Kidney epithelial cell (primary cell): ENCODE measurements at regions not wholly inside any gene's neighbourhood (a gene's known extent, or its start where the extent isn't known, plus 50 kb on each side); places are given as distances from the start of the nearest gene placed in this dataset.

Source experiments
- DNase-seq: peaks from one replicate; pipeline ENCODE4 v3.0.0-alpha.2; 2010; ENCODE audit warnings: low read depth
- H3K27me3 ChIP-seq: 2 replicates; pipeline ENCODE4 v1.6.0; 2011; ENCODE audit warnings: low read length; ENCODE audit not compliant: control insufficient read depth, insufficient read depth
- H3K36me3 ChIP-seq: 2 replicates; pipeline ENCODE4 v1.5.1; 2011; ENCODE audit warnings: low read length; ENCODE audit not compliant: control insufficient read depth, insufficient read depth
- H3K4me3 ChIP-seq: 2 replicates; pipeline ENCODE4 v1.5.1; 2011; ENCODE audit warnings: low read depth, mild to moderate bottlenecking, control low read depth, low read length
- CTCF ChIP-seq: IDR thresholded peaks from 2 replicates; pipeline ENCODE4 v1.5.1; 2011; ENCODE audit warnings: mild to moderate bottlenecking, moderate library complexity, low read length, control low read depth, inconsistent platforms; ENCODE audit not compliant: insufficient read depth, poor library complexity, severe bottlenecking

GRCh38 chr1:216884614-216885229 is 161.5 kb upstream of the ESRRG start:
- no peak for DNase-seq
- Histone ChIP-seq H3K27me3 (no peaks in the 10 kb centered on the region), H3K36me3 (no peaks in the 10 kb centered on the region), H3K4me3 (no peak overlapping the region)
- no peak for TF ChIP-seq CTCF

- Histone ChIP-seq H3K36me3 (no peaks in the 10 kb centered on the region), H3K27me3 (no peaks in the 10 kb centered on the region), H3K4me3 (no peak overlapping the region)
- DNase-seq, result no peak
- no peak for TF ChIP-seq CTCF
Observed at GRCh38 chr1:216883518-216883917, 160.3 kb upstream of the ESRRG start.

- Histone ChIP-seq H3K4me3 (no peak overlapping the region), H3K27me3 (no peaks in the 10 kb centered on the region), H3K36me3 (no peaks in the 10 kb centered on the region)
- no peak for DNase-seq
- TF ChIP-seq CTCF, result no peak
Observed at GRCh38 chr1:216881695-216882094, 158.5 kb upstream of the ESRRG start.

GRCh38 chr1:216866714-216867113 is 143.5 kb upstream of the ESRRG start:
- H3K36me3 ChIP-seq, result no peaks in the 10 kb centered on the region
- no peak for TF ChIP-seq CTCF
- no peak overlapping the region for H3K4me3 ChIP-seq
- no peak for DNase-seq
- H3K27me3 ChIP-seq, result no peaks in the 10 kb centered on the region

GRCh38 chr1:216855810-216856209 is 132.6 kb upstream of the ESRRG start:
- Histone ChIP-seq H3K4me3 (no peak overlapping the region), H3K27me3 (no peaks in the 10 kb centered on the region), H3K36me3 (no peaks in the 10 kb centered on the region)

More at GRCh38 chr1:216855810-216856209, 132.6 kb upstream of the ESRRG start:
- TF ChIP-seq CTCF, result no peak
- no peak for DNase-seq
